Parathyroid adenoma (tissue), 2 donors: ENCODE measurements at regions not wholly inside any gene's neighbourhood (a gene's known extent, or its start where the extent isn't known, plus 50 kb on each side); places are given as distances from the start of the nearest gene placed in this dataset.

ENCODE experiments used
- H2AFZ ChIP-seq: fragments of 300-600 bp; sonication (generic); one replicate; pipeline ENCODE4 v1.7.0; 2017; ENCODE audit warnings: antibody characterized with exemption, mild to moderate bottlenecking
- H3K27ac ChIP-seq: fragments of 300-600 bp; sonication (generic); one replicate; pipeline ENCODE4 v1.7.0; 2017
- H3K27me3 ChIP-seq: fragments of 300-600 bp; sonication (generic); one replicate; pipeline ENCODE4 v1.7.0; 2017; ENCODE audit warnings: low read length; ENCODE audit not compliant: control insufficient read depth, insufficient read depth
- H3K36me3 ChIP-seq: fragments of 300-600 bp; sonication (generic); one replicate; pipeline ENCODE4 v1.7.0; 2017; ENCODE audit warnings: low read length; ENCODE audit not compliant: control insufficient read depth, insufficient read depth
- H3K4me1 ChIP-seq: fragments of 300-600 bp; sonication (generic); one replicate; pipeline ENCODE4 v1.7.0; 2017; ENCODE audit warnings: control low read depth
- H3K4me2 ChIP-seq: fragments of 300-600 bp; sonication (generic); one replicate; pipeline ENCODE4 v1.7.0; 2017; ENCODE audit warnings: low read length
- H3K4me3 ChIP-seq: fragments of 300-600 bp; sonication (generic); one replicate; pipeline ENCODE4 v1.7.0; 2017; ENCODE audit warnings: low read depth, low read length
- H3K79me2 ChIP-seq: fragments of 300-600 bp; sonication (generic); one replicate; pipeline ENCODE4 v1.7.0; 2017; ENCODE audit warnings: control low read depth
- H3K9ac ChIP-seq: fragments of 300-600 bp; sonication (generic); one replicate; pipeline ENCODE4 v1.7.0; 2017; ENCODE audit warnings: mild to moderate bottlenecking
- H3K9me3 ChIP-seq: fragments of 300-600 bp; sonication (generic); one replicate; pipeline ENCODE4 v1.7.0; 2017; ENCODE audit warnings: low read length; ENCODE audit not compliant: control insufficient read depth
- CTCF ChIP-seq: fragments of 300-600 bp; sonication (generic); IDR thresholded peaks from one replicate; pipeline ENCODE4 v1.7.0; 2017; ENCODE audit warnings: antibody characterized with exemption, mild to moderate bottlenecking
- donor health status: primary hyperparathyroidism.

- no peaks in the 10 kb centered on the region for H3K79me2 ChIP-seq
- TF ChIP-seq CTCF: no peak
- H3K9me3 ChIP-seq: no peaks in the 10 kb centered on the region
- H3K27ac ChIP-seq: no peak overlapping the region
- H2AFZ ChIP-seq: no peak overlapping the region
- no peaks in the 10 kb centered on the region for H3K4me1 ChIP-seq
- no peaks in the 10 kb centered on the region for H3K27me3 ChIP-seq
- H3K4me3 ChIP-seq: no peak overlapping the region
- H3K36me3 ChIP-seq: no peaks in the 10 kb centered on the region
- no peak overlapping the region for H3K9ac ChIP-seq
- H3K4me2 ChIP-seq: no peak overlapping the region
Observed at GRCh38 chr20:58084966-58085365, 143.5 kb downstream of the ANKRD60 start.

- Histone ChIP-seq H3K79me2 (no peaks in the 10 kb centered on the region), H3K27ac (no peak overlapping the region), H3K9ac (no peak overlapping the region), H3K4me1 (no peaks in the 10 kb centered on the region), H2AFZ (no peak overlapping the region), H3K36me3 (no peaks in the 10 kb centered on the region), H3K27me3 (no peaks in the 10 kb centered on the region), H3K4me3 (no peak overlapping the region), H3K4me2 (no peak overlapping the region), H3K9me3 (no peaks in the 10 kb centered on the region)
- no peak for TF ChIP-seq CTCF
Observed at GRCh38 chr20:58084566-58084965, 143.9 kb downstream of the ANKRD60 start.

- Histone ChIP-seq H3K4me1 (no peaks in the 10 kb centered on the region), H3K9me3 (no peaks in the 10 kb centered on the region), H3K79me2 (no peaks in the 10 kb centered on the region), H3K9ac (no peak overlapping the region), H3K4me3 (no peak overlapping the region), H3K27me3 (no peaks in the 10 kb centered on the region), H3K36me3 (no peaks in the 10 kb centered on the region), H3K4me2 (no peak overlapping the region), H2AFZ (no peak overlapping the region), H3K27ac (no peak overlapping the region)
- TF ChIP-seq CTCF: no peak
Observed at GRCh38 chr20:58081846-58082245, 146.6 kb downstream of the ANKRD60 start.

GRCh38 chr20:58078741-58079522 lies 149.5 kb downstream of the ANKRD60 start:
- Histone ChIP-seq H3K27ac (no peak overlapping the region), H3K4me3 (no peak overlapping the region), H3K9me3 (no peaks in the 10 kb centered on the region), H2AFZ (no peak overlapping the region), H3K4me2 (no peak overlapping the region), H3K36me3 (no peaks in the 10 kb centered on the region), H3K27me3 (no peaks in the 10 kb centered on the region), H3K9ac (no peak overlapping the region), H3K4me1 (no peaks in the 10 kb centered on the region), H3K79me2 (no peaks in the 10 kb centered on the region)
- no peak for TF ChIP-seq CTCF

- no peak overlapping the region for H3K4me3 ChIP-seq
- no peaks in the 10 kb centered on the region for H3K27me3 ChIP-seq
- no peaks in the 10 kb centered on the region for H3K79me2 ChIP-seq
- H3K27ac ChIP-seq: no peak overlapping the region
- H3K4me1 ChIP-seq: no peaks in the 10 kb centered on the region
- no peaks in the 10 kb centered on the region for H3K36me3 ChIP-seq
- no peak overlapping the region for H3K4me2 ChIP-seq
- no peaks in the 10 kb centered on the region for H3K9me3 ChIP-seq
- H2AFZ ChIP-seq: no peak overlapping the region
- TF ChIP-seq CTCF: no peak
- H3K9ac ChIP-seq: no peak overlapping the region
Observed at GRCh38 chr20:58077282-58077681, 151.2 kb downstream of the ANKRD60 start.
